CD14-positive monocyte (primary cell): ENCODE measurements at regions not wholly inside any gene's neighbourhood (a gene's known extent, or its start where the extent isn't known, plus 50 kb on each side); places are given as distances from the start of the nearest gene placed in this dataset.

Experiments used
- DNase-seq, 3 donors: peaks; one replicate each; pipeline ENCODE4 v3.0.0-alpha.2; 2011 to 2022
- H2AFZ ChIP-seq: 2 replicates; pipeline ENCODE4 v1.6.0; 2012; ENCODE audit warnings: mild to moderate bottlenecking, low read depth, low read length, inconsistent platforms; ENCODE audit not compliant: insufficient read depth, poor library complexity, severe bottlenecking
- H3K27ac ChIP-seq, 2 donors: 1 replicate in 1 of 2; 2 replicates in 1 of 2; pipeline ENCODE4 v1.5.1; 2012 to 2013; ENCODE audit warnings: low read length in 2 of 2, control low read depth in 1 of 2, inconsistent platforms in 1 of 2, low read depth in 1 of 2, mild to moderate bottlenecking in 1 of 2
- H3K27me3 ChIP-seq, 2 donors: one replicate each; pipeline versions ENCODE4 v1.6.0 to v1.6.1; 2011 to 2013; ENCODE audit warnings: low read length in 2 of 2; ENCODE audit not compliant: control insufficient read depth in 2 of 2, insufficient read depth in 2 of 2
- H3K36me3 ChIP-seq, 2 donors: replicated peaks in 1 of 2; 1 replicate in 1 of 2; 2 replicates in 1 of 2; pipeline versions ENCODE4 v1.5.1 to v1.6.1; 2012 to 2013; ENCODE audit warnings: low read length in 2 of 2, control low read depth in 1 of 2, inconsistent platforms in 1 of 2, mild to moderate bottlenecking in 1 of 2; ENCODE audit not compliant: insufficient read depth in 2 of 2, control insufficient read depth in 1 of 2
- H3K4me1 ChIP-seq, 2 donors: 1 replicate in 1 of 2; 2 replicates in 1 of 2; pipeline versions ENCODE4 v1.5.1 to v1.6.1; 2012 to 2013; ENCODE audit warnings: low read length in 2 of 2, control low read depth in 1 of 2, inconsistent platforms in 1 of 2, mild to moderate bottlenecking in 1 of 2, moderate library complexity in 1 of 2; ENCODE audit not compliant: insufficient read depth in 2 of 2, control insufficient read depth in 1 of 2
- H3K4me2 ChIP-seq: replicated peaks from 2 replicates; pipeline ENCODE3; 2012; ENCODE audit warnings: low read length, moderate library complexity, mild to moderate bottlenecking; ENCODE audit not compliant: poor library complexity, severe bottlenecking; ENCODE audit errors: extremely low read depth
- H3K4me3 ChIP-seq, 3 experiments: fragments of 200-600 bp in 1 of 3; sonication (generic) in 1 of 3; replicated peaks in 1 of 3; 1 replicate in 2 of 3; 2 replicates in 1 of 3; pipeline ENCODE4 v1.5.1; 2011 to 2013; ENCODE audit warnings: low read length in 3 of 3, mild to moderate bottlenecking in 3 of 3, control low read depth in 2 of 3, low read depth in 2 of 3, inconsistent platforms in 1 of 3, moderate library complexity in 1 of 3
- H3K79me2 ChIP-seq: 2 replicates; pipeline ENCODE4 v1.6.0; 2012; ENCODE audit warnings: mild to moderate bottlenecking, control low read depth, inconsistent platforms, low read length, moderate library complexity; ENCODE audit not compliant: insufficient read depth
- H3K9ac ChIP-seq: 2 replicates; pipeline ENCODE4 v1.6.0; 2017; ENCODE audit warnings: low read length, mild to moderate bottlenecking; ENCODE audit not compliant: insufficient read depth, poor library complexity, severe bottlenecking
- H3K9me3 ChIP-seq, 2 donors: replicated peaks in 1 of 2; 1 replicate in 1 of 2; 2 replicates in 1 of 2; pipeline versions ENCODE4 v1.5.1 to v1.6.1; 2012 to 2013; ENCODE audit warnings: low read length in 2 of 2, control low read depth in 1 of 2; ENCODE audit not compliant: control insufficient read depth in 1 of 2, insufficient read depth in 1 of 2
- H4K20me1 ChIP-seq: 2 replicates; pipeline ENCODE4 v1.6.0; 2012; ENCODE audit warnings: mild to moderate bottlenecking, low read length, control low read depth, moderate library complexity; ENCODE audit not compliant: insufficient read depth
- H3K27ac Mint-ChIP-seq, 7 donors: one replicate each; pipeline ENCODE4 v1.8.0; 2020; ENCODE audit warnings: mild to moderate bottlenecking in 7 of 7, mixed read lengths in 7 of 7, moderate library complexity in 6 of 7, inconsistent platforms in 2 of 7
- H3K27me3 Mint-ChIP-seq, 3 donors: one replicate each; pipeline ENCODE4 v1.8.0; 2021 to 2022; ENCODE audit warnings: low read depth in 3 of 3, mild to moderate bottlenecking in 3 of 3, mixed read lengths in 3 of 3, moderate library complexity in 3 of 3, inconsistent platforms in 1 of 3
- H3K36me3 Mint-ChIP-seq, 2 donors: one replicate each; pipeline ENCODE4 v1.8.0; 2020; ENCODE audit warnings: mixed read lengths in 2 of 2, inconsistent platforms in 1 of 2, mild to moderate bottlenecking in 1 of 2
- H3K4me1 Mint-ChIP-seq: one replicate; pipeline ENCODE4 v1.8.0; 2020; ENCODE audit warnings: mild to moderate bottlenecking, mixed read lengths
- H3K4me3 Mint-ChIP-seq, 2 donors: one replicate each; pipeline ENCODE4 v1.8.0; 2020; ENCODE audit warnings: mild to moderate bottlenecking in 2 of 2, mixed read lengths in 2 of 2, moderate library complexity in 1 of 2
- H3K9me3 Mint-ChIP-seq, 7 donors: one replicate each; pipeline ENCODE4 v1.8.0; 2020 to 2022; ENCODE audit warnings: mixed read lengths in 7 of 7, mild to moderate bottlenecking in 6 of 7, moderate library complexity in 6 of 7, inconsistent platforms in 2 of 7
- WGBS: methylation state at CpG from one replicate; pipeline ENCODE4 v1.1.5; 2013; ENCODE audit warnings: missing lambda C conversion rate; ENCODE audit not compliant: insufficient coverage; 5-methylcytosine and 5-hydroxymethylcytosine counted together
- intact Hi-C, 2 donors: fragments of 100-400 bp; cut with micrococcal nuclease; formaldehyde crosslinking; loops; one replicate each; pipeline versions ENCODE4 v1.15.0 to v1.15.1; 2023
- TF ChIP-seq, protein P1 (sequence below): fragments of 200-600 bp; IDR thresholded peaks from one replicate; pipeline ENCODE4 v1.8.0; 2022; ENCODE audit warnings: antibody characterized with exemption, mild to moderate bottlenecking

DNA sequence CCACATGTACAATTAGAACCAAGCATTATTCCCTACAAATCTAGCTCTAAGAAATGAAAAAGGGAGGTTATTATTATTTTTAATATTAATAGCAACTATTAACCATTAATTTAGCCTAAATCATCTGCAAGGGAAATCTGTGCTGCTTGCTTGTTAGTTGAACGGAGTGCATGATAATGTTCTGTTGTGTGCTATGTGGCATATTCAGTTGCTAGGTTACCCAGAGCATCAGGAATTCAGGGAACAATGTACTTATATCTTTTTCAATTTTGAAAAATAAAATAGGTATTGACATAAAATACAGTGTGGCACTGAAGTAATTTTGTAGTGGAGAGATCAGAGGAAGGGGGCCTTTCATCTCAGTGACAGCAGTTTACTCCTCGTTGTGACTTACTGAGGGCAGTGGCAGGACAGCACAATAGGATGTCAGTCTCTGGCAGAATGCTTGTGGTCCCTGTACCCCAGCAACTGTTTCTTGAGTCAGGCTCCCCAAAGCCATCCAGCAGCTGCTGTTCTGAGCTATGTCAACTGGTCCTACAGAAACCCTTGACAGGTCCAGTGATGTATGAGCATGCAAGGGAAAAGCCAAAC lies 173.6 kb downstream of the TMEM161B start:
- peaks cover 0 to 2% (median 0%) of the 10 kb centered on the region in 7 donors for H3K9me3 Mint-ChIP-seq
- H3K36me3 Mint-ChIP-seq: no peaks in the 10 kb centered on the region
- H3K4me2 ChIP-seq: no peak overlapping the region
- no peaks in the 10 kb centered on the region for H3K4me1 ChIP-seq
- H3K79me2 ChIP-seq: no peaks in the 10 kb centered on the region
- H3K4me3 Mint-ChIP-seq: no peak overlapping the region
- intact Hi-C loops: no loop called here
- no peak overlapping the region for H3K9ac ChIP-seq
- H4K20me1 ChIP-seq: no peaks in the 10 kb centered on the region
- H3K27ac ChIP-seq: no peak overlapping the region
- no peaks in the 10 kb centered on the region for H3K27me3 ChIP-seq
- H2AFZ ChIP-seq: no peak overlapping the region
- DNase-seq: no peak
- no peaks in the 10 kb centered on the region for H3K4me1 Mint-ChIP-seq
- H3K9me3 ChIP-seq: no peaks in the 10 kb centered on the region
- no peaks in the 10 kb centered on the region for H3K27me3 Mint-ChIP-seq
- no peak overlapping the region for H3K4me3 ChIP-seq
- H3K36me3 ChIP-seq: no peaks in the 10 kb centered on the region
- WGBS: no CpG with 5 or more reads among the region's 2 CpGs
- H3K27ac Mint-ChIP-seq: no peak overlapping the region
- TF ChIP-seq, protein P1, sequence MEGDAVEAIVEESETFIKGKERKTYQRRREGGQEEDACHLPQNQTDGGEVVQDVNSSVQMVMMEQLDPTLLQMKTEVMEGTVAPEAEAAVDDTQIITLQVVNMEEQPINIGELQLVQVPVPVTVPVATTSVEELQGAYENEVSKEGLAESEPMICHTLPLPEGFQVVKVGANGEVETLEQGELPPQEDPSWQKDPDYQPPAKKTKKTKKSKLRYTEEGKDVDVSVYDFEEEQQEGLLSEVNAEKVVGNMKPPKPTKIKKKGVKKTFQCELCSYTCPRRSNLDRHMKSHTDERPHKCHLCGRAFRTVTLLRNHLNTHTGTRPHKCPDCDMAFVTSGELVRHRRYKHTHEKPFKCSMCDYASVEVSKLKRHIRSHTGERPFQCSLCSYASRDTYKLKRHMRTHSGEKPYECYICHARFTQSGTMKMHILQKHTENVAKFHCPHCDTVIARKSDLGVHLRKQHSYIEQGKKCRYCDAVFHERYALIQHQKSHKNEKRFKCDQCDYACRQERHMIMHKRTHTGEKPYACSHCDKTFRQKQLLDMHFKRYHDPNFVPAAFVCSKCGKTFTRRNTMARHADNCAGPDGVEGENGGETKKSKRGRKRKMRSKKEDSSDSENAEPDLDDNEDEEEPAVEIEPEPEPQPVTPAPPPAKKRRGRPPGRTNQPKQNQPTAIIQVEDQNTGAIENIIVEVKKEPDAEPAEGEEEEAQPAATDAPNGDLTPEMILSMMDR: no peak

DNA sequence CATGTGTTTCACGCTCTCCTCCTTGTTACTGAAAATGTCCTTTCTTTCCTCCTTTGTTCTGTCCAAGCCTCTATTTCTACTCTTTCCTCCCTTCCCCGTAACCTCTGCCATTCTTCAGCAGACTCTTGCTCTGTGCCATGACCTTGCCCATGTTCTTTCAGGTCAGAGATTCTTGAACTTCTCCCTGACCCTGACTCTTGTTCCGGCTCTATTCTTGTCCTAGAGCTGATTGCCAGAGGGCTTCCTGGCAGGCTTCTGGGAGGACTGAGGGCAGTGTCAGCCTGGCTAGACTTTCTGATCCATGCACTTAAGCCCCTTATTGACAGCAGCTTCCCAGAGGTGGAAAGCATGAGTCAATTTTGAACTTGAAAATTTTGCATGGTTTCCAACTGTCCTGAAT lies 174.2 kb downstream of the TMEM161B start:
- H4K20me1 ChIP-seq: no peaks in the 10 kb centered on the region
- H3K36me3 ChIP-seq: no peaks in the 10 kb centered on the region
- no peak overlapping the region for H3K9ac ChIP-seq
- H3K4me1 Mint-ChIP-seq: no peaks in the 10 kb centered on the region
- no peak overlapping the region for H3K4me3 Mint-ChIP-seq
- H3K4me1 ChIP-seq: no peaks in the 10 kb centered on the region
- H3K79me2 ChIP-seq: no peaks in the 10 kb centered on the region
- no peak overlapping the region for H3K4me2 ChIP-seq
- H3K27me3 Mint-ChIP-seq: no peaks in the 10 kb centered on the region
- 79% methylated on average over 3 of the region's 3 CpGs for WGBS
- H2AFZ ChIP-seq: no peak overlapping the region
- TF ChIP-seq, protein P1: no peak
- no peak overlapping the region for H3K27ac Mint-ChIP-seq
- H3K4me3 ChIP-seq: no peak overlapping the region
- H3K9me3 Mint-ChIP-seq: peaks cover 0 to 2% (median 0%) of the 10 kb centered on the region in 7 donors
- no peaks in the 10 kb centered on the region for H3K9me3 ChIP-seq
- no peaks in the 10 kb centered on the region for H3K36me3 Mint-ChIP-seq
- no peaks in the 10 kb centered on the region for H3K27me3 ChIP-seq
- intact Hi-C loops: no loop called here
- H3K27ac ChIP-seq: no peak overlapping the region
- DNase-seq: no peak
